ENCODE measurements at regions not wholly inside any gene's neighbourhood (a gene's known extent, or its start where the extent isn't known, plus 50 kb on each side); places are given as distances from the start of the nearest gene placed in this dataset.

DNA sequence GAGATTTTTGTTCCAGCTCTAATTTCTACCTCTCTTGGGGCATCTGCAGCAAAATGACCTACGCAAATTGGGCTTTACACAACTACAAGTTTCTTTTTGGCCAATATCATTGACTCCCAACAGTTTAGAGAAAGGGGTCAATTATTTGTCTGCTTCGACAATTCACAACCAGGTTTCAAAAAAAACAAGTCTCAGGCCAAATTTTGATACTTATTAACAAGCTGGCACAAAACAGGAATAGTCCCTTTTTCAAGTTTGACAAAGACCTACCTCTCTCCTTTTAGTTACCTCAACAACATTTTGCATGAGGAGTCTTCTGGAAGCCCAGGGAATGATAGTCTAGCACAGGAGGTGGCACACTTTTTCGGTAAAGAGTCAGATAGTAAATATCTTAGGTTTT, 97.9 kb upstream of the TSHZ2 start:
- TF ChIP-seq, protein P1, sequence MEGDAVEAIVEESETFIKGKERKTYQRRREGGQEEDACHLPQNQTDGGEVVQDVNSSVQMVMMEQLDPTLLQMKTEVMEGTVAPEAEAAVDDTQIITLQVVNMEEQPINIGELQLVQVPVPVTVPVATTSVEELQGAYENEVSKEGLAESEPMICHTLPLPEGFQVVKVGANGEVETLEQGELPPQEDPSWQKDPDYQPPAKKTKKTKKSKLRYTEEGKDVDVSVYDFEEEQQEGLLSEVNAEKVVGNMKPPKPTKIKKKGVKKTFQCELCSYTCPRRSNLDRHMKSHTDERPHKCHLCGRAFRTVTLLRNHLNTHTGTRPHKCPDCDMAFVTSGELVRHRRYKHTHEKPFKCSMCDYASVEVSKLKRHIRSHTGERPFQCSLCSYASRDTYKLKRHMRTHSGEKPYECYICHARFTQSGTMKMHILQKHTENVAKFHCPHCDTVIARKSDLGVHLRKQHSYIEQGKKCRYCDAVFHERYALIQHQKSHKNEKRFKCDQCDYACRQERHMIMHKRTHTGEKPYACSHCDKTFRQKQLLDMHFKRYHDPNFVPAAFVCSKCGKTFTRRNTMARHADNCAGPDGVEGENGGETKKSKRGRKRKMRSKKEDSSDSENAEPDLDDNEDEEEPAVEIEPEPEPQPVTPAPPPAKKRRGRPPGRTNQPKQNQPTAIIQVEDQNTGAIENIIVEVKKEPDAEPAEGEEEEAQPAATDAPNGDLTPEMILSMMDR (IDR thresholded peaks at IDR 0.05; ENCODE audit: poor library complexity, severe bottlenecking), result no peak
- no peak for TF ChIP-seq EZH2 (IDR thresholded peaks at IDR 0.05; ENCODE audit: borderline replicate concordance, insufficient read depth, low read length, poor library complexity, severe bottlenecking)
